ENCODE measurements at regions not wholly inside any gene's neighbourhood (a gene's known extent, or its start where the extent isn't known, plus 50 kb on each side); places are given as distances from the start of the nearest gene placed in this dataset.

DNA sequence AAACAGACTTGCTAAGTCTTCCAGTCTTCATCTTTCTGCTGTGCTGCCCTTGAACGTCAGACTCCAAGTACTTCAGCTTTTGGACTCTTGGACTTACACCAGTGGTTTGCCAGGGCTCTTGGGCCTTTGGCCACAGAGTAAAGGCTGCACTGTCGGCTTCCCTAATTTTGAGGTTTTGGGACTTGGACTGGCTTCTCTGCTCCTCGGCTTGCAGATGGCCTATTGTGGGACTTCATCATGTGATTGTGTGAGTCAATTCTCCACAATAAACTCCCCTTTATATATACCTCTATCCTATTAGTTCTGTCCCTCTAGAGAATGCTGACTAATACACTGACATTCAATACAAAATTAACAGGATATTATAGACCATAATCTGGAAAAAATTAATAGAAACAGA lies 628.1 kb downstream of the PLPP3 start:
- DNase-seq = no peak

DNA sequence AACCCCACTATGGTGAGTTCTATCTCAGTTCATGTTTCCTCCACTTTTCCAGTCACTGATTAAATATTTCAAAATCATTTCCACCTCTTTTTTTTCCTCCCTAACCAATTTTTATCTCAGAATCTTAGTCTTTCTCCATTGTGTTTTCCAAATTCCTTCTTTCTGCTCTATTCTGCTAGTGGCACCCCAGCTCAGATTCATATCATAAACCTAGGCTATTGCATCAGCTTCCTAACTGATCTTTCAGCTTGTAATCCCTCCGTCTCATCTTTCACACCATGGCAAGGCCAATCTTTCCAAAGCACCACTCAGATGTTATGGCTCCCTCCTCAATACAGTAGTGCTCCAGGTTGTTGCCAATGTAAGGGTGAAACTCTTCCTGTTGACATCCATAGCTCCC lies 631.9 kb downstream of the PLPP3 start:
- DNase-seq = no peak

DNA sequence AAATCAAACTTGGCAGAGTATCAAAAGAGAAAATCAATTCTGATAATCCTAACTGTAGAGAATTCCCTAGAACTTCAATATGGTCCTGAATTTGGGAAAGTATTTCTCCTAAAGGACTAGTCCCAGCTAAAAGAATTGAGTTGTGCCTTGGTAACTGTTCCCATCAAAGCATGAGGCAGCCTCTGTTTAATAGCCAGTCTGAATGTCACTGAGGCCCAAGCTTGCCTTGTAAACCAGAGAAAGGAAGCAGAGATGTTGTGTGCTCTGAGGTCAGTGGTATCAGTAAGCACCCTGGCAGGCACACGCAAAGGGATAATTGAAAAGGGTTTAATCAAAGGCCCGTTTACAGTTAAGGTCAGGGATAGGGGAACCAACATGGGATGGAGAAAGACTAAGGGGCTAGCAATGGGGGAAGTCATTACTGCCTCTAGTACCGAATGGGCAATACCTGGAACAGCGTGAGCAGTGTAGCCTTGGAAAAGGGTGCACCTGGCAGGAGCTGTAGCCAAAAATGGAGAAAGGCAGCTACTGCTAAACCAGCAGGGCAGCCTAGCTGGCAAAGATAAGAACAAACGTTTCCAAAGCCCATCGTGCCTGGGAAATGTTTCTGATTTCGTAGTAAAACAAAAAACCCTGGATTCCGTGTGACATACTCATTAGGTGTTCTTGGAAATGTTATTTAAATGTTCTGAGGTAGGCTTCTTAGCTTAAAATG lies 635.5 kb downstream of the PLPP3 start:
- DNase-seq = no peak

DNA sequence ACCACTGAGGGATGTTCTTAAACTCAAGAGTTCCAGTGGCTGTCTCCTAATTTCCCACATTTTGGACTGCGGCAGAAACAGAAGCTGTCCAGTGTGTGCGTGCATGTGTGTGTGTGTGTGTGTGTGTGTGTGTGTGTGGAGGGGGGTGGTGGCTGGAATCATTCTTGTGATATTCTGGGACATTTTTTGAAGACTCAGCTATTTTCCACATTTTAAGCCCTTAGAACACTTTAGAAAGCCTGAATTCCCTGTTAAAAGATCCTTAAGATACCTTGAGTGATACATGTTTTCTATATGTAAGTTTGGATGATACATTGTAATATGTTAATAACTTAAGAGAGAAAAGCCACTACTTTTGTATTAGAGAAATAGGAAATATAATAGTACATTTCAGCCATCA lies 636.4 kb downstream of the PLPP3 start:
- DNase-seq = no peak

DNA sequence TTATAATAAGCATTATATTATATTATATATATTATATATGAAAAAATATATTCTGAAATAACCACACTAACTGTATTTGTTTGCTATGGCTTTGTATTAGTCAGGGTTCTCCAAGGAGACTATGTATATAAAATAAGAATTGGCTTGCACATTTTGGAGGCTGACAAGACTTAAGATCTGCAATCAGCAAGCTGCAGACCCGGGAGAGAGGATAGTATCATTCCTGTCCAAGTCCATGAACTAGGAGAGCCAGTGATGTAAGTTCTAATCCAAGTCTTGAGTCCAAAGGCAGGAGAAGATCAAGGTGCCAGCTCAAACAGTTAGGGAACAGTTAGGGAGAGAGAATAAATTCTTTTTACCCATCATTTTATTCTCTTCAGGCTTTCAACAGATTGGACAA lies 639.5 kb downstream of the PLPP3 start:
- DNase-seq = no peak

DNA sequence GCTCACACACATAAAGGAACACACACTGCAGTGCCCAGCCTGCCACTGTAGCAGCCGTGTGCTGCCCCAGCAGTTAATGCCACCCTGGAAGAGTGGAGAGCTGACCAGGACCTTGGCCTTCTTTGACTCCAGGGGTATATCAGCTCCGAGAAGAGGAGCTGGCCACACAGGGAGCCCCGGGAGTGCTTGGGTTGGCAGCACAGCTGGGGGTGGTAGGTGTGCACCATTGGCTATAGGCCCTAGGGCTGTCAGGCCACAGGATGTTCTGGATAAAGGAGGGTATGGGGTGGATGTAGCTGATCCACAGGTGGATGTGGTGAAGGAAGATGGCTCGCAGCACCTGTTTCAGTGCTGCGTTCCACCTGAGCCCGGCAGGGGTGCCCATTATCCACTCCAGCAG lies 640.5 kb downstream of the PLPP3 start:
- no peak for DNase-seq

DNA sequence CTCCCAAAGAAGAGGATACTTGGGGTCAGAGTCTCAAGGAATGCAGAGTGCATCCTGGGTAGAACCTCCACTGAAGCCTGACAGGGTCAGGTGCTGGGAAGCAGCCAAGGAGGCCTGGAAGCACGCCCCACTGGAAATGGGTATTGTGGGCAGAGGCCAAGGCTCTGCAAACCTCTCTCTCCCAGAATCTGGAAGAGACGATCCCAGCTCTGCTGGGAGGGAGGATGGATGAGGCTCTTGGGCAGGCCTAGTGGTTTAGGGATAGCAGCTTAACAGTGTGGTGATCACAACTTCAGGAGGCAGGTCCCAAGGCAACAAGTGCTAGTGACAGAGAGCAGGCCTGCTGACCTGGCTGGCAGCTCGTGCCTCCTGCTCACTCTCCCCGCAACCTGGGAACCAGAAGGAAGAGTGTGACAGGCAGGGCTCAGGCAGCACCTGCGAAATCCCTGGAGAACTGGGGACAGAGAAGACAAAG lies 641.0 kb downstream of the PLPP3 start:
- no peak for DNase-seq

DNA sequence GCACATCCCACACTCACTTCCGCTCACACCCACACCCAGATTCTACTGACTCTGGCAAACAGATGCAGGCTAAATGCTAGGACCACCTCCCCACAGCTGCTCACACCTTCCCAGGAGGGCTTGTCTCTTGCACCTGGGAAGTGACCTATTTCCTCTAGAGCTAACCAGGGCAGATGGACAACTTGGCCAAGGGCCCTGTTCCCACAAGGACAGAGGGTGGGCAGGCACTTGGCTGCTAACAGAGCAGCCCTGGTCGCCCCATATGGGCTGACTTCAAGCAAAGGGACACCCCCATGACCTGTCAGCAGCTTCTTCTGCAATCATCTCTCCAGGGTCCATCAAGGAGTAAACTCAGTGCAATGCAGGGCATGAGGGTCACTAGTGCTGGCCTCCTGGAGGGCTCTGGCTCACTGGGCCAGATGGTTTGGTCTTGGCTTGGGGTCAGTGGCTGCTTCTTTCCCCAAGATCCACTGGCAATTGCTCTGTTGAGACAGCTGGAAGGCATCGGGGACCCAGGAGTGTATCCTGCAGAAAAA lies 641.5 kb downstream of the PLPP3 start:
- DNase-seq = no peak

DNA sequence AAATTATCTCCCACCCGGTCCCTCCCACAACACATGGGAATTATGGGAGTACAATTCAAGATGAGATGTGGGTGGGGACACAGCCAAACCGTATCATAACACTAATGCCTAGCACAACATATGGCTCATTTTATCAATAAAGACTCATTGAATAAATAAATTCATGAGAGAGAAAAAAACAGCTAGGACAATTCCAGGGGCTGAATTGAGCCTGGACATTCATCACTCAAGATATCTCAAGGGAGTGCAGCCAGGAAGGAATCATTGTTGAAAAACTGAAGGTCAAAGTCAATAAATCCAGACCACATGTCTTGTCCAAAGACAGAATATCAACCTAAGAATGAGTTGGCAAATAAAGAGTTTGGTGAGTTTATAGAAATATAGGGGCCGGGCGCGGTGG lies 644.1 kb downstream of the PLPP3 start:
- no peak for DNase-seq

DNA sequence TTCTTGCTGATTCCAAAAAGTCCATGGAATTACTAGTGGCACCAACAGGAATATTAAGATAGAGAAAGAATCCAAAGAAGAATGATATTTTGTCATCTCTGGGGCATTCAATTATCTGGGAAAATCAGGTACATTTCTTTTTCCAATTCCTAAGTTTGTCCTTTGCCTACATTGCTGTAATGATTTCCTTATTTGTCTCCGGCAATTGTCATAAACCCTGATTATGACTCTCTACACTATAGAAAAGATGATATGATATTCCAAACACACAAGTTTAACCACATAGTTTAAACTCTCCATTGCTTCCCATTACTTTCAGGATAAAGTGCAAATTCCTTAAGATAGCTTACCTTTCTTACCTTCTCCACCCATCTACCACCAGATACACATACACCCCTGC lies 647.0 kb downstream of the PLPP3 start:
- DNase-seq = no peak

DNA sequence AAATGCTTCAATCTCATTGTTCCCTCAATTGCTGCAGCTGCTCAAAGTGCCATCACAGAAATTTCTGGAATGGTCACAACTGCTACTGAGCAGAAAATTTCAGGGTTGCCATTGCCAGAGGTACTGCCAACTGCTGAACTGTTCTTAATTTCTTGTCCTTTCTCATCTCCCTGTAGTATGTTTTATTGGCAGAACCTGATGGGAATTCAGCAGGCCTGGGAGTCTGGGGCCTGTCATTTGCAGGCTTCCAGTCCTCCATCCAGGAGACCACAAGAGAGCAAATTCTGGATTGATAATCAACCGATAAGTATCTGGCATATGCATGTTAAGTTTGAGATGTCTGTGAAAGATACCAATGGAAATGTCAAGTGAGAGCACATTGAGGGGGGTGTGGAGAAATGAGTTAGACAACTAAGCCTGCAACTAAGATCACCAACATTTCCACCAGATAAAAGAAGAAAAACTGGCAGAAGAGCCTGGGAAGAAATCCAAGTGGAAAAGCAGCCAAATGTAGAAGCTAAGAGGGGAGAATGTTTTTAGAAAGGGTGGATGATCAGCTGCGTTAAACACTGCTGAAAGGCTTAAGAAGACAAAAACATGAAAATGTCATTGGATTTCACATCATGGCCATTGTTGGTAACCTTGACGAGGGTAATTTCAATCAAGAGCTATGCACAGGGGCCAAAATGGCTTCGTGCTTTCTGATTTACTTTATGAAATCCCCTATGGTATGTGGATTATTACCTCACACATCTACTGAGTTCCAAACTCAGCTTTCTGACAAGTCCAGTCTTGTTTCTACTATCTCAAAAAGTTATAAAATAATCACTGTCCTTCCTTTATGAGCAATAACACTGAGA lies 648.1 kb downstream of the PLPP3 start:
- DNase-seq = no peak

DNA sequence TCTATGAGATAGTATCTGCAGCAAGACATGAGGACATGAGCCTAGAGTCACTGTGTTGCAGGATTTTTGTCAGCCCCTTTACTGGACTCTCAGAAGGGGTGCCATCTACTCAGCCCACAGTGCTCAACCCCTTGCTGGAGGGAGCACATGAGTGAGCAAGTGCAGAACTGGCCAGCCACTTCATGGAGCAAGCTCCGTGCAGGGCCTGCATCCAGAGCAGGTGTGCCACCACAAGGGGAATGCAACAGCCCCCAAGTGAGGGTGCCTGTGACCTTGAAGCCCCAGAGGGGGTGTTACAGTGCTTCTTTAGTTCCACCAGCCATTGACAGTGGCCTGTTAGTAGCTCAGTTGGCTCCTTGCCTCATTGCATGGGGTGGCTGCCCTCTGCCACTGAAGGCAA lies 649.7 kb downstream of the PLPP3 start:
- no peak for DNase-seq

DNA sequence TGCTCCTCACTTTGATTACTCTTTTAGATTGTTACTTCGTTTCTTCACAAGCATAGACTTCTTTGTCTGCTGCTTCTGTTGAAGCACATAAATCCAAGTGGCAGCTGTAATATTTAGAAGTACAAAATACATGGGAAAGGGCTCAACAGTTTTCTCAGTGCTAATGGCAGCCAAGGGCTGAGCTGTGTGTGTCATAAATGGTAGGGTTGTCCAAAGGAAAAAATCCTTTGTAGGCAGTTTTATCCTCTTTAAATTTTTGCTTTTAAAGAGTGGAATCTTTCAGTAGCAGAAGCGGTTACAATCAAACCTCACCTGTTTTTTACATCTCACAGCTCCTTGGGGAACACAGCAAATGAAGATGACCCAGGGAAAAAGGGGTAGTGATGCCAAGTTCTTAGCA lies 650.8 kb downstream of the PLPP3 start:
- DNase-seq = no peak

DNA sequence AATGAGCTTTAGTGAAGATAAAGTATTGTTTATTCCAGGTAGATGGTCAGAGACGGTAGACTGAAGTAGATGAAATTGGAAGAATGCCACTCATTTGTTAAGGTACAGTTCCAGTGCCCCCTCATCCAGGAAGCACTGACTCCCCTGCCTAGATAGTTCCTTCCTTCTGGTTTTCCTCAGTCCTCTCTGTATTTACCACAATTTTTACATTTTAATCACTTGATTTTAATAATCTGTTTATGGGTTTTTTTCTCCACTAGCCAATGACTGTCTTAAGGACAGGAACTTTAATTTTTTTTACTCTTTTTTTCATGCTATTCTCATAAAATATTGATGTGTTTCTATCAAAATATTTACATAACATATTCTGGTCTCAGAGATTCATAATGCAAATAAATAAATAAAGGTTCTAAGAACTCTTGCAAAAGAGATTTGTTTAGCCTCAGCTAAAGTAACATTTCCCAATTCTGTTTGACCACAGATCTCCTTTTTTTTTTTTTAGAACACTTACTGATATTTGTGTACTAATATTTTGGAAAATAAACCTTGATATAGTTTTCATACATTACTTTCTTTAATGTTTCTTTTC lies 651.6 kb downstream of the PLPP3 start:
- no peak for DNase-seq

DNA sequence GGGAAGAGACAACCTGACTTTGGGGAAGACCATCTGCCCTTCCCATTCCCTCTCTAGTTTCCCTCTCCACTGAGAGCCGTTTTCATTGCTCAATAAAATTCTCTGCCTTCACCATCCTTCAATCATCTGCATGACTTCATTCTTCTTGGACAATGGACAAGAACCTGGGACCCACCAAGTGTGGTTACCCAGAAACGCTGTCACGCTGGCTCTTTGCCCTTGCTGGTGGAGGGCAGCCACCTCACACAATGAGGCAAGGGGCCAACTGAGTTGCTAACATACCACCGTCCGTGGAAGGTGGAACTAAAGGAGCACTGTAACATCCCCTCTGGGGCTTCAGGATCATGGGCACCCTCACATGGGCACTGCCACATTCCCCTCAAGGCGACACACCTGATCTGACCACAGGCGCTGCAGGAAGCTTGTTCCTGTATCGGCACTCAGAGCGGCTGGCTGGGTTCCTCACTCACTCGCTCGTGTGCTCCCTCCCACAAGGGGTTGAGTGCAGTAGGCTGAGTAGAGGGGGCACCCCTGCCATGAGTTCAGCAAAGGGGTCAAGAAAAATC lies 652.4 kb downstream of the PLPP3 start:
- DNase-seq = no peak

DNA sequence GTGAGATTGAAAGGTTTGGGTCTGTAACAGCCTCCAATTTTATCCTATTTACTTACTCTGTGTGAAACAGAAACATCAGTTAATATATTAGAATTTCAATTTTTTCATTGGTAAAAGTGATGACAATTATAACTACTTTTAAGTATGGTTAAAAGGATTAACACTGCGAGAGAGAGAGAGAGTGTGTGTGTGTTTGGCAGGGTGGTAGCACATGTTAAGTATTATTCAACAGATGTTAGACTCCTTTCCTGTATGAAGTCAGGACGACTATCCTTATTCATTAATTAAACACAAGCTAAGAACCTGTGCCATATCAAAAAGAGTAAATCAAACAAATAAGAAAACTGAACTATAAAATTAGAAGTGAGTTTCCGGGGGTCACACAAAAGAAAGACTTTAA lies 662.5 kb downstream of the PLPP3 start:
- DNase-seq = no peak

DNA sequence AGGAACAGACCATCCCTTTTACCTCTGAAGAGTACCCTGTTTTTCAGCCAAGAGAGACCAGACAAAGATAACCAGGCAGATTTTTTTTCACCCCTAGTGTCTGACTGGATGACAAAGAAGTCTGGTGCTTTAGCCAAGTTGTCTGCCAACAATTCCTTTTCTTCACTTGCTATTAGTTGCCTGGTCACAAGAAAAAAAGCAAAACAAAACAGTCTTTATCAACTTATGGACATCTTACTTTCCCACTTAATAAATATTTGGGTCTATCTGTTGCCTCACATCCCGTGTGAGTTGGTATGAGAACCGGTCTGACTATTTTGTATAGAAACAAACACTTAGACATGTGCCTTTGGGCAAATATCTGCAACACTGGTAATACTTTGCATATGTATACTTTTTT lies 662.9 kb downstream of the PLPP3 start:
- DNase-seq = no peak

DNA sequence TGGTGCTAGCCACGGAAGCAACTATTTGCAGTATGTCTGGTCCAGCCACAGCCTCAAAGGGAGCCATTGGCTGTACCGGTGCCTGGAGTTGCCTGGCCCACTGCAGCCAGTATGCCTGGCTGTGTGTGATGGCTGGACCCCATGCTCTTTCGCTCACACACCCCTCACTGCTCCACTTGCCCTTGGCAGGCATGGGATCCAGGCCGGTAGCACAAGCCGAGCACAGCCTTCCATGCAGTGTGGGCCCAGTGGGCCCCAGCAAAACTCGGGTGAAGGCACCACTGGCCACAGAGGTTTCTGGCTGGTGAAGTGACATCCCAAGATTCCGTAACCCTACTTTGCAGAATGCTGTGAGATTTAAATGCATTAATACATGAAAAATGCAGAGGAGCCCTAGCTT lies 665.8 kb downstream of the PLPP3 start:
- no peak for DNase-seq

DNA sequence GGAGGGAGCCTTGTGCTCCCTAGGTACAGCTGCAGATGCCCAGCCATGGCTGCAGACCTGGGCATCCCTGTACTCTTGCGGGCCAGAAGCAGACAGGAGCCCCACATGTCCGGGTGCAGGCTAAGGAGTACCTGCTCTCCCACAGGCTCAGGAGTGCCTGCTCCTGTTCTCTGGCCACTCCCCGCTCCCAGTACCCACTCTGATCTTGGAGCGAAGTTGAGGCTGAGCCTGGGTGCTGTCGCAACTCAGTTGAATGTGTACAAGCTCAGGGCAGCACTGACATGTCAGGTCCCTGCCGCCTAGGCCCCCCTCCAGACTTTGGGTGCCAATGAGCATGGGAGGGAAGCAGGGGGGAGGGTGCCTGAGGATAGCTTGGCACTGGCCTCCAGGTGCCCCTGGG lies 666.9 kb downstream of the PLPP3 start:
- DNase-seq = no peak

DNA sequence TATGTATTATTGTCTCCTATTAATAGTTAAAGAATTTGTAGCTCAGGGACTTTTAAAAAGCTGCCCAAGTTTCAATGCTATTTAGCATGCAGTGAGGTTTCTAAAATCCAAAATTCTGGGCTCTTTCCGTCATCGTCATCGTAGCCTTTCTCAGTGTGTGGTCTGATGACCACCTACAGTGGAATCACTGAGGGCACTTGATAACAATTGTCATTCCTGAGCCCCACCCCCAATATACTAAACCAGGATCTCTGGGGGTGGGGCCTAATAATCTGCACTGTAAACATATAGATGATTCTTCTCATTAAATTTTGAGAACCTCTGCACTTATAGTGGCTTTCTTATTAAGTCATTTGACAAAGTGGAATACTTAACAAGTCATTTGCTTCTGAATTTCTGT lies 674.8 kb downstream of the PLPP3 start:
- DNase-seq = no peak

DNA sequence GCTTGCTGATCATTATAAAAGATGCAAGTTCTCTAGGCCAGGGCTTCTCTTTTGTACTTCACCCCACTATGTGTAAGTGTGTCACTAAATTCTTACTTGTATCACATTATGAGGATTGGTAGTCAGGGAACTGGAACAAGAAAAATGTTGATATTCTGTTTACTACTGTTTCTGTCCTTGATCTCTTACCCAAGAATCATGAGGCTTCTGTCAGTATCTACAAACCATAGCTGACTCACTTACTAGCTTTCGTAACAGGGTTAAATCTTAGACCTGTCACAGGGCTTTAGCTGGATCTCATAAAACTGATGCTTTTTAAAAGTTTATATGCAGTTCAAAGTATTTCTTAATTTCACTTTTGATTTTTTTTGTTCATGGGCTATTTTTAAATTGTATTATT lies 681.2 kb downstream of the PLPP3 start:
- DNase-seq = no peak

DNA sequence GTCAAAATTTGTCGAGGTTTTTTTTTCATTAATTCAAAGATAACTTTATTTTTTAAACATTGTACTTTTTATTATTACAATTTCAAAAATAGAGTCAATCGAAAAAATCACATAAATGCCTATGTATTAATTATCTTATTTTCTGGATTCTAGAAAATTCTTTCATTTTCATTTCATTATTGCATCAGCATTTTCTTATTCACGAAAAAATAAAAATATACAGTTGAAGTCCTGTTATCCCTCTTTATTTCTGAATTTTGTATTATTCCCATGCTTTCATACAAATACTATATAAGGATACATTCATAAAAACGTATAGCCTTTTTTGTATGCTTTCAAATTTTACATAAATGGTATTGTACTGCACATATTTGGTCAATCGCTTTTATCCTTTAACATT lies 681.0 kb upstream of the USP24 start:
- DNase-seq = no peak

DNA sequence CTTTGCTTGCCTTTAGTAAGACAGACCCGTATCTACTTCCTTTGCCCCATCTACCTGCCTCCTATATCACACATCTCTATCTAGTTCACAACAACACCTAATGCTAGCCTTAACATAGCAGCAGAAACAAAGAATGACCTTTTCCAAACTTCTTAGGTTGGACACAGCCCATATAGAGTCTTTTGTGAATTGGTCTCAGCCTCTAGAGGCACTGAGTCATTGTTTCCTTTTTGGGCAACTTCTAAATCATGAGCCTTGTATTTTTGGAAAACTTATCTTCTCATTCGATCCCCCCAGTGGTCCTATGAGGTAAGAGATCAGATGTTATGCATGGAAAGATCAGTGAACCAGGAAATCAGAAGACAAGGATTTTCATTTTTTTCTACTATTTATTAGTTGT lies 679.4 kb upstream of the USP24 start:
- DNase-seq = no peak

DNA sequence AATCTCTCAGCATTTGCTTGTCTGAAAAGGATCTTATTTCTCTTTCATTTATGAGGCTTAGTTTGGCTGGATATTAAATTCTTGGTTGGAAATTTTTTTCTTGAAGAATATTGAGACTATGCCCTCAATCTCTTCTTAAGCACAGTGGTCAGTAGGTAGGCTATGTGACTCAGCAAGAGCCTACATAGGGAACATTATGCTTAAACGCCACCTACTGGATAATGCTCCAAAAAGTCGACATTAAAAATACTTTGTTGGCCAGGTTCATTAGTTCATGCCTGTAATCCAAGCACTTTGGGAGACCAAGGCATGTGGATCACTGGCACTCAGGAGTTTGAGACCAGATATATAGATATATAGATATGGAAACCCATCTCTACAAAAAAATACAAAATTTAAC lies 678.0 kb upstream of the USP24 start:
- peak; percentile 47 for DNase-seq
